ENCODE measurements at regions not wholly inside any gene's neighbourhood (a gene's known extent, or its start where the extent isn't known, plus 50 kb on each side); places are given as distances from the start of the nearest gene placed in this dataset.

DNA sequence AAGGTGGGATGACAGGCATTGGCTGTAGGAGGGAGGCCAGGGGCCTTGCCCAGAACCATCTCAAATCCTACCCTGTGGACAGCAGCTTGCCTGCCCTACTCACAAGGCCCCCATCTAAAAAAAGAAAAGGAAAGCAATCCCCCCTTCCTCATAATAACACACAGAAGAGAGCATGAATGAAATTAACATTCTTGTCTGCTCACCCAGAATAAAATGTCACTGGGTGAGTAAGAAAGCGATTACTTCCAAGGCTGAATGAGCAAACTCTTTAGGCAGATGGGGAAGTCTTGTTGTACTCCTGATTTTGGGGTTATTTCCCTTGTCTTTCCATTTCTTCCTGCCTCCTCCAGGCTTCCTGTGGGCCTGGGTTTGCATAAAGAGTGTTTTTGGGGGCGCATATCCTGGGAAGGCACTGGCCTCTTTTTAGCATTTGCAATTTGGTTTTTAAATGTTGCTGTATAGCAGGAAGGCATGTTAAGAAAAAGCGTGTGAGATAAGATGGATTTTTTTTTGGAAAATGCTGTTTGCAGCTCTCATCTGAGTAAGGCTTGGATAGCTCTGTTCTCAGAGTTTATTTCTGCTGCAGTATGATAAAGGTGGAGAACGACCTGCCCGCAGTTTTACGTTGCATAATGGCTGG is 248.3 kb upstream of the GATB start:
- TF ChIP-seq, protein P1, sequence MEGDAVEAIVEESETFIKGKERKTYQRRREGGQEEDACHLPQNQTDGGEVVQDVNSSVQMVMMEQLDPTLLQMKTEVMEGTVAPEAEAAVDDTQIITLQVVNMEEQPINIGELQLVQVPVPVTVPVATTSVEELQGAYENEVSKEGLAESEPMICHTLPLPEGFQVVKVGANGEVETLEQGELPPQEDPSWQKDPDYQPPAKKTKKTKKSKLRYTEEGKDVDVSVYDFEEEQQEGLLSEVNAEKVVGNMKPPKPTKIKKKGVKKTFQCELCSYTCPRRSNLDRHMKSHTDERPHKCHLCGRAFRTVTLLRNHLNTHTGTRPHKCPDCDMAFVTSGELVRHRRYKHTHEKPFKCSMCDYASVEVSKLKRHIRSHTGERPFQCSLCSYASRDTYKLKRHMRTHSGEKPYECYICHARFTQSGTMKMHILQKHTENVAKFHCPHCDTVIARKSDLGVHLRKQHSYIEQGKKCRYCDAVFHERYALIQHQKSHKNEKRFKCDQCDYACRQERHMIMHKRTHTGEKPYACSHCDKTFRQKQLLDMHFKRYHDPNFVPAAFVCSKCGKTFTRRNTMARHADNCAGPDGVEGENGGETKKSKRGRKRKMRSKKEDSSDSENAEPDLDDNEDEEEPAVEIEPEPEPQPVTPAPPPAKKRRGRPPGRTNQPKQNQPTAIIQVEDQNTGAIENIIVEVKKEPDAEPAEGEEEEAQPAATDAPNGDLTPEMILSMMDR (IDR thresholded peaks at IDR 0.05), result no peak
- TF ChIP-seq POLR2AphosphoS5 (IDR thresholded peaks at IDR 0.05; ENCODE audit: insufficient read depth in 1 of 2, low read depth in 1 of 2), result no peak

Data from vagina (tissue), 2 donors.